GM12878 (cell line): ENCODE measurements at regions not wholly inside any gene's neighbourhood (a gene's known extent, or its start where the extent isn't known, plus 50 kb on each side); places are given as distances from the start of the nearest gene placed in this dataset.

Source experiments
- ATAC-seq: fragments of 200-7000 bp; cut with Tn5 transposase; 3 replicates; pipeline ENCODE4 v1.9.1; 2020; ENCODE audit warnings: mild to moderate bottlenecking, moderate library complexity
- BruUV-seq: library from RNA; stranded (reverse); fragments of 400-500 nt; replicated peaks from 2 replicates; lab custom pipeline; 2021; lab: Mats Ljungman, UMichigan
- CTCF ChIA-PET: fragments of 300-600 bp; sonication (Branson Sonifier 250); formaldehyde crosslinking; extraction: SDS; loops from one replicate; lab custom pipeline; 2021; ENCODE audit warnings: inconsistent platforms; lab: Yijun Ruan, JAX
- POLR2A ChIA-PET: fragments of 350-600 bp; formaldehyde crosslinking; extraction: SDS; loops from one replicate; lab custom pipeline; 2021; ENCODE audit warnings: inconsistent platforms; lab: Charles Lee
- RAD21 ChIA-PET: fragments of 300-600 bp; sonication (Branson Sonifier 250); formaldehyde crosslinking; loops from one replicate; lab custom pipeline; 2023; ENCODE audit warnings: antibody characterized with exemption; ENCODE audit not compliant: unreplicated experiment; lab: Charles Lee
- SMC1A ChIA-PET: fragments of 300-600 bp; sonication (Branson Sonifier 250); formaldehyde crosslinking; loops from one replicate; lab custom pipeline; 2023; ENCODE audit not compliant: unreplicated experiment, uncharacterized antibody; lab: Charles Lee
- DNase-seq: peaks from one replicate; pipeline ENCODE4 v3.0.0-alpha.2; 2011; ENCODE audit warnings: low read depth, low spot score
- FAIRE-seq: peaks from 3 replicates; lab custom pipeline; 2011; peaks lifted over from hg19 to GRCh38; lab: Jason Lieb, UNC
- H2AFZ ChIP-seq: 2 replicates; pipeline ENCODE4 v1.6.0; 2011; ENCODE audit warnings: low read depth, low read length, control low read depth; ENCODE audit not compliant: control insufficient read depth
- H3K27ac ChIP-seq: 2 replicates; pipeline ENCODE4 v1.5.1; 2011; ENCODE audit warnings: control low read depth; ENCODE audit not compliant: control insufficient read depth, insufficient read depth
- H3K27me3 ChIP-seq, 2 experiments: replicated peaks in 1 of 2; 2 replicates each; pipeline versions ENCODE4 v1.6.0 to v1.6.1; 2011; ENCODE audit warnings: low read length in 1 of 2; ENCODE audit not compliant: control insufficient read depth in 2 of 2, insufficient read depth in 2 of 2
- H3K36me3 ChIP-seq, 2 experiments: 2 replicates each; pipeline ENCODE4 v1.5.1; 2011; ENCODE audit warnings: low read length in 1 of 2; ENCODE audit not compliant: control insufficient read depth in 2 of 2, insufficient read depth in 2 of 2
- H3K4me1 ChIP-seq: 2 replicates; pipeline ENCODE4 v1.6.1; 2011; ENCODE audit warnings: mild to moderate bottlenecking, low read length, moderate library complexity, mixed read lengths; ENCODE audit not compliant: control insufficient read depth, insufficient read depth
- H3K4me2 ChIP-seq: 2 replicates; pipeline ENCODE4 v1.6.0; 2011; ENCODE audit warnings: control low read depth; ENCODE audit not compliant: control insufficient read depth, insufficient read depth
- H3K4me3 ChIP-seq: fragments of 200-600 bp; sonication (generic); 2 replicates; pipeline ENCODE4 v1.5.1; 2016
- H3K79me2 ChIP-seq: 2 replicates; pipeline ENCODE4 v1.6.0; 2011; ENCODE audit warnings: low read length; ENCODE audit not compliant: control insufficient read depth, insufficient read depth
- H3K9ac ChIP-seq: 2 replicates; pipeline ENCODE4 v1.8.0; 2011; ENCODE audit warnings: low read length, control low read depth, mixed read lengths; ENCODE audit not compliant: control insufficient read depth, insufficient read depth
- H3K9me3 ChIP-seq: replicated peaks from 3 replicates; pipeline ENCODE4 v1.5.1; 2011; ENCODE audit warnings: mild to moderate bottlenecking, low read length; ENCODE audit not compliant: control insufficient read depth, insufficient read depth
- H4K20me1 ChIP-seq: 2 replicates; pipeline ENCODE4 v1.6.0; 2011; ENCODE audit not compliant: control insufficient read depth, insufficient read depth
- CBFB ChIP-seq: IDR thresholded peaks from 2 replicates; pipeline ENCODE4 v1.6.1; 2016; ENCODE audit warnings: antibody characterized with exemption, low read depth
- CREB1 ChIP-seq: IDR thresholded peaks from 2 replicates; pipeline ENCODE4 v1.6.1; 2012; ENCODE audit warnings: low read depth, mild to moderate bottlenecking, inconsistent platforms
- CREM ChIP-seq: IDR thresholded peaks from 2 replicates; pipeline ENCODE4 v1.6.1; 2014; ENCODE audit warnings: antibody characterized with exemption, low read depth
- DPF2 ChIP-seq: fragments of 450-650 bp; IDR thresholded peaks from 2 replicates; pipeline ENCODE4 v1.6.1; 2017; ENCODE audit warnings: mild to moderate bottlenecking
- EED ChIP-seq: sonication (generic); IDR thresholded peaks from 2 replicates; pipeline ENCODE4 v1.6.1; 2016; ENCODE audit warnings: antibody characterized with exemption, low read depth
- IKZF2 ChIP-seq, 2 experiments: fragments of 450-650 bp; IDR thresholded peaks; 2 replicates each; pipeline ENCODE4 v1.6.1; 2017; ENCODE audit warnings: mild to moderate bottlenecking in 2 of 2, moderate library complexity in 2 of 2
- IRF4 ChIP-seq: IDR thresholded peaks from 2 replicates; pipeline ENCODE4 v1.6.1; 2011; ENCODE audit warnings: low read depth, low read length
- MYB ChIP-seq: fragments of 150-350 bp; IDR thresholded peaks from 2 replicates; pipeline ENCODE4 v1.6.1; 2014; ENCODE audit warnings: mild to moderate bottlenecking, low read depth, low read length, borderline replicate concordance
- NBN ChIP-seq: fragments of 450-650 bp; IDR thresholded peaks from 2 replicates; pipeline ENCODE4 v1.6.1; 2016
- POU2F2 ChIP-seq: IDR thresholded peaks from 3 replicates; pipeline ENCODE4 v1.6.1; 2011; ENCODE audit warnings: low read depth, mild to moderate bottlenecking, low read length, borderline replicate concordance
- RAD51 ChIP-seq: fragments of 450-650 bp; IDR thresholded peaks from 2 replicates; pipeline ENCODE4 v1.6.1; 2016; ENCODE audit warnings: moderate library complexity, mild to moderate bottlenecking, inconsistent platforms
- RUNX3 ChIP-seq: IDR thresholded peaks from 2 replicates; pipeline ENCODE4 v1.6.1; 2012; ENCODE audit warnings: low read length, inconsistent platforms
- STAT1 ChIP-seq: fragments of 450-650 bp; conservative IDR thresholded peaks from 2 replicates; pipeline ENCODE4 v1.6.1; 2014; ENCODE audit warnings: antibody characterized with exemption, mild to moderate bottlenecking
- ZBED1 ChIP-seq: IDR thresholded peaks from 2 replicates; pipeline ENCODE4 v1.6.1; 2016; ENCODE audit warnings: borderline replicate concordance
- ZNF687 ChIP-seq: fragments of 450-650 bp; IDR thresholded peaks from 2 replicates; pipeline ENCODE4 v1.6.1; 2017; ENCODE audit warnings: mild to moderate bottlenecking, moderate library complexity
- ZZZ3 ChIP-seq: IDR thresholded peaks from 2 replicates; pipeline ENCODE4 v1.6.1; 2011; ENCODE audit warnings: low read depth; ENCODE audit not compliant: control insufficient read depth, insufficient read length
- WGBS: methylation state at CpG from one replicate; pipeline ENCODE4 v1.1.6; 2016; ENCODE audit warnings: low lambda C conversion rate; ENCODE audit not compliant: insufficient replicate concordance, insufficient coverage; ENCODE audit errors: missing lambda C conversion rate; 5-methylcytosine and 5-hydroxymethylcytosine counted together
- in situ Hi-C: fragments of 300-500 bp; cut with MboI; formaldehyde crosslinking; loops from 9 replicates; pipeline ENCODE4 v1.14.3; 2018; ENCODE audit warnings: mixed read lengths
- intact Hi-C: fragments of 100-400 bp; cut with micrococcal nuclease; formaldehyde crosslinking; loops from one replicate; pipeline ENCODE4 v1.14.2; 2022; ENCODE audit not compliant: unreplicated experiment
- TF ChIP-seq, protein P1 (sequence below): fragments of 450-650 bp; IDR thresholded peaks from 2 replicates; pipeline ENCODE4 v1.6.1; 2016; ENCODE audit warnings: mild to moderate bottlenecking
- TF ChIP-seq, protein P2 (sequence below): IDR thresholded peaks from 2 replicates; pipeline ENCODE4 v1.6.1; 2011; ENCODE audit warnings: borderline replicate concordance, low read depth, mild to moderate bottlenecking, moderate library complexity, low read length; ENCODE audit not compliant: insufficient read depth, poor library complexity, severe bottlenecking

DNA sequence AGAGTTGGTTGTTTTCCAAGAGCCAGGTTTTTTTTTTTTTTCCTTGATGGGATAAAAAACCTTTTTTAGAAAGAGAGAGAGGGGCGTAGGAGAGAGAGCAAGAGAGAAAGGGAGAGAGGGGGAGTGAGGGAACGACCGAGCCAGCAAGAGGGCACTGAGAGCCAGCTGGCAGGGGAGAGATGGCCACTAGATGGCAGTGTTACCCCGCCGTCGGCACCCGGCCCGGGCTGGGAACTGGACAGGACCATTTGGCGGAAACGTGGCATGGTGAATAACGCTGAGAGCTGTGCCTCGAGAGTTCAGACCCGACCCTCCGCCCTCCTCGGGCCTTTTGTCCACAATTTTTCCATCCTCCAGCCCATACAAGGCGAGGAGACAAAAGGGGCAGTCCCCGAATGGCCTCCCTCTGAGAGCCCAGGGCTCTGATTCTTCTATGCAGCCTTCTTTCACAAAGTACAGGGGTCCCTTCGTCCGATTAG lies 286.7 kb upstream of the VRK2 start (continued):
- TF ChIP-seq ZNF687 (peak; percentile 25; the same call in 1 of the 2 replicates), RAD51 (no peak), CREM (no peak), MYB (no peak), ZBED1 (no peak), POU2F2 (peak; percentile 74; the same call in 1 of the 3 replicates), STAT1 (0 out of 2 replicates have a peak, but pooled peaks have one; percentile 33)

GRCh38 chr2:57760381-57760801 lies 286.2 kb upstream of the VRK2 start:
- CTCF ChIA-PET, result interaction anchor here (0.7 to 4.7 kb wide), 29 partner anchors 9 to 795 kb away, joined by 3 to 46 read pairs (median 5); no protein-coding TSS in a partner anchor
- peak overlapping the region; percentile 94 for H2AFZ ChIP-seq
- no peaks in the 10 kb centered on the region for H3K9me3 ChIP-seq
- DNase-seq (peak; percentile 51), ATAC-seq (peak; percentile 86), FAIRE-seq (peak; percentile 64)
- H3K79me2 ChIP-seq, result no peaks in the 10 kb centered on the region
- peak overlapping the region; percentile 56 for H3K4me2 ChIP-seq
- RAD21 ChIA-PET, result interaction anchor here (0.7 to 2.3 kb wide), 26 partner anchors 10 to 1111 kb away, joined by 3 to 17 read pairs (median 4); no protein-coding TSS in a partner anchor
- WGBS, result 0% methylated on average over 4 of the region's 4 CpGs
- POLR2A ChIA-PET, result interaction anchor here (0.6 to 1.1 kb wide), 2 partner anchors 45 to 48 kb away, joined by 3 read pairs; no protein-coding TSS in a partner anchor
- intact Hi-C loops, result loop anchor here (1.0 to 5.0 kb wide), 6 partner anchors 123 to 1112 kb away; partner anchors contain the start of gene VRK2
- peak overlapping the region; percentile 73; the same call in 1 of the 2 replicates for H3K27ac ChIP-seq
- H3K27me3 ChIP-seq, result no peaks in the 10 kb centered on the region
- H3K4me3 ChIP-seq, result peak overlapping the region; percentile 58
- H4K20me1 ChIP-seq, result no peaks in the 10 kb centered on the region
- BruUV-seq, result no TSS peak
- no peaks in the 10 kb centered on the region for H3K36me3 ChIP-seq
- SMC1A ChIA-PET, result interaction anchor here (0.6 to 3.7 kb wide), 29 partner anchors 9 to 794 kb away, joined by 3 to 25 read pairs (median 4); partner anchors contain the start of gene VRK2
- in situ Hi-C loops, result no loop called here
- peaks cover 22% of the 10 kb centered on the region; the same call in 1 of the 2 replicates for H3K4me1 ChIP-seq
- H3K9ac ChIP-seq, result peak overlapping the region; percentile 74
- TF ChIP-seq NBN, result no peak
- 0 out of 2 replicates have a peak, but pooled peaks have one; percentile 21 for TF ChIP-seq CBFB
- TF ChIP-seq CREB1, result no peak
- TF ChIP-seq, protein P1, sequence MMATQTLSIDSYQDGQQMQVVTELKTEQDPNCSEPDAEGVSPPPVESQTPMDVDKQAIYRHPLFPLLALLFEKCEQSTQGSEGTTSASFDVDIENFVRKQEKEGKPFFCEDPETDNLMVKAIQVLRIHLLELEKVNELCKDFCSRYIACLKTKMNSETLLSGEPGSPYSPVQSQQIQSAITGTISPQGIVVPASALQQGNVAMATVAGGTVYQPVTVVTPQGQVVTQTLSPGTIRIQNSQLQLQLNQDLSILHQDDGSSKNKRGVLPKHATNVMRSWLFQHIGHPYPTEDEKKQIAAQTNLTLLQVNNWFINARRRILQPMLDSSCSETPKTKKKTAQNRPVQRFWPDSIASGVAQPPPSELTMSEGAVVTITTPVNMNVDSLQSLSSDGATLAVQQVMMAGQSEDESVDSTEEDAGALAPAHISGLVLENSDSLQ, result peak; percentile 71
- no peak for TF ChIP-seq ZZZ3
- peak; percentile 93 for TF ChIP-seq RUNX3
- peak; percentile 67 for TF ChIP-seq DPF2
- 0 out of 2 replicates have a peak, but pooled peaks have one; percentile 37 for TF ChIP-seq ZBED1
- TF ChIP-seq EED, result peak; percentile 90
- peak; percentile 43; the same call in 1 of the 2 replicates for TF ChIP-seq IRF4
- TF ChIP-seq, protein P2, sequence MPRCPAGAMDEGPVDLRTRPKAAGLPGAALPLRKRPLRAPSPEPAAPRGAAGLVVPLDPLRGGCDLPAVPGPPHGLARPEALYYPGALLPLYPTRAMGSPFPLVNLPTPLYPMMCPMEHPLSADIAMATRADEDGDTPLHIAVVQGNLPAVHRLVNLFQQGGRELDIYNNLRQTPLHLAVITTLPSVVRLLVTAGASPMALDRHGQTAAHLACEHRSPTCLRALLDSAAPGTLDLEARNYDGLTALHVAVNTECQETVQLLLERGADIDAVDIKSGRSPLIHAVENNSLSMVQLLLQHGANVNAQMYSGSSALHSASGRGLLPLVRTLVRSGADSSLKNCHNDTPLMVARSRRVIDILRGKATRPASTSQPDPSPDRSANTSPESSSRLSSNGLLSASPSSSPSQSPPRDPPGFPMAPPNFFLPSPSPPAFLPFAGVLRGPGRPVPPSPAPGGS, result no peak
- no peak for TF ChIP-seq STAT1
- peak; percentile 87 to 92 for TF ChIP-seq IKZF2 (IDR thresholded peaks at IDR 0.05)
